AG04450 (cell line): ENCODE measurements at regions not wholly inside any gene's neighbourhood (a gene's known extent, or its start where the extent isn't known, plus 50 kb on each side); places are given as distances from the start of the nearest gene placed in this dataset.

ENCODE experiments used
- CTCF ChIA-PET: fragments of 300-600, 350-600 bp; formaldehyde crosslinking; extraction: SDS; loops from one replicate; lab custom pipeline; 2022; ENCODE audit warnings: antibody characterized with exemption, inconsistent platforms; lab: Charles Lee
- POLR2A ChIA-PET: fragments of 350-600 bp; formaldehyde crosslinking; extraction: SDS; loops from one replicate; lab custom pipeline; 2021; ENCODE audit warnings: antibody characterized with exemption, inconsistent platforms; lab: Yijun Ruan, JAX
- DNase-seq: peaks from one replicate; pipeline ENCODE4 v3.0.0-alpha.2; 2011; ENCODE audit warnings: low read depth, low spot score
- H3K27ac ChIP-seq: one replicate; pipeline ENCODE4 v1.5.1; 2012; ENCODE audit warnings: low read depth, low read length, control low read depth
- H3K27me3 ChIP-seq: one replicate; pipeline ENCODE4 v1.6.0; 2012; ENCODE audit warnings: low read length; ENCODE audit not compliant: control insufficient read depth, insufficient read depth
- H3K4me3 ChIP-seq: 2 replicates; pipeline ENCODE4 v1.5.1; 2011; ENCODE audit warnings: mild to moderate bottlenecking, low read depth, low read length, control low read depth
- H3K9me3 ChIP-seq: 2 replicates; pipeline ENCODE4 v1.5.1; 2012; ENCODE audit warnings: low read length; ENCODE audit not compliant: control insufficient read depth, insufficient read depth
- TF ChIP-seq, protein P1 (sequence below): IDR thresholded peaks from 2 replicates; pipeline ENCODE4 v1.5.1; 2011; ENCODE audit warnings: low read depth, low read length, control low read depth, inconsistent platforms

DNA sequence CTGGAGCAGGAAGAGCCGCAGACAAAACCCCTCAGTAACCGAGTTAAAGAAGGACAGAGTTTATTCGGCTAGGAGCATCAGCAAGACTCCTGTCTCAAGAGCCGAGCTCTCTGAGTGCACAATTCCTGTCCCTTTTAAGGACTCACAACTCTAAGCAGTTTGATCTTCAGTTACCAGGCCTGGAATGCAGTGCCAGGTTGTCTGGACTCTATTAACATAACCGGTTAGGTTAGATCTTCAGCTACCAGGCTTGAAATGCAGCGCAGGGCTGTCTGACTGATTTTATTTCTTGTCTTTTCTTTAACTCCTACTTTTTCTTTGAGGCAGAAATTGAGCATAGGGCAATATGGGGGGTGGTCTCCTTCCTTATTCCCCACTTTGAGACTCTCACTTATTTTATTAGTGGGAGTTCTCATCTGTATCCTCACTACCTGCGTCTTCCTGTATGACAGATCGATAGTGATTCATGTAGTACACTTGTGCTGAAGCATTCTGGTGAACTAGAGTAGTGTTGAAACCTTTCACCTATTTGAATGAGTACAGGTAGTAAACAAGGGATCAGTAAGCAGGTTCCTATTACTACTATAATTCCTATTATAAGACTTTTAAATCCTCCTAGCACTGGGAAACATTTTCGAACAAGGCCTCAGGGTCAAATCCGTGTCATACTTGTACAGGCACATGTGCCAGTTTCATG, 325.0 kb downstream of the CGGBP1 start:
- ChIA-PET CTCF (no interaction called here), POLR2A (no interaction called here)
- H3K27ac ChIP-seq, result no peak overlapping the region

DNA sequence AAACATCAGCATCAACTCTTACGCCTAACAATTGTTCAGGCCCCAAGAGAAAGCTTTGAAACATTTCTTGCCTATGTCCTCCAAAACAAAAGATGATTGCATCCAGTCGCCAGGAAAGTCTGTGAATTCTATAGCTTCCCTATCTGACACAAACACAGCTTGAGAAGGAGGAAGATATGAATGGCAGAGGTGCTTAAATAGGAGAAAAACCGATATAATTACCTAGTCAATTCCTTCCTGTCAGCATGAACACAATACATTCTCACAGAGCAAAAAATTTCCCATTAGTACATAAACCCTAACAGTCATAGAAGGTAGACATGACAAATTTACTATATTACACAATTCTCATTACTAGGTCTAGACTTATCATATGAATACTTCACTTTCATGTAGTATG, 326.5 kb downstream of the CGGBP1 start:
- CTCF ChIA-PET, result no interaction called here
- H3K4me3 ChIP-seq, result no peak overlapping the region

More for the DNA sequence above, 325.0 kb downstream of the CGGBP1 start:
- H3K9me3 ChIP-seq, result no peaks in the 10 kb centered on the region
- no peaks in the 10 kb centered on the region for H3K27me3 ChIP-seq
- DNase-seq, result no peak
- TF ChIP-seq, protein P1, sequence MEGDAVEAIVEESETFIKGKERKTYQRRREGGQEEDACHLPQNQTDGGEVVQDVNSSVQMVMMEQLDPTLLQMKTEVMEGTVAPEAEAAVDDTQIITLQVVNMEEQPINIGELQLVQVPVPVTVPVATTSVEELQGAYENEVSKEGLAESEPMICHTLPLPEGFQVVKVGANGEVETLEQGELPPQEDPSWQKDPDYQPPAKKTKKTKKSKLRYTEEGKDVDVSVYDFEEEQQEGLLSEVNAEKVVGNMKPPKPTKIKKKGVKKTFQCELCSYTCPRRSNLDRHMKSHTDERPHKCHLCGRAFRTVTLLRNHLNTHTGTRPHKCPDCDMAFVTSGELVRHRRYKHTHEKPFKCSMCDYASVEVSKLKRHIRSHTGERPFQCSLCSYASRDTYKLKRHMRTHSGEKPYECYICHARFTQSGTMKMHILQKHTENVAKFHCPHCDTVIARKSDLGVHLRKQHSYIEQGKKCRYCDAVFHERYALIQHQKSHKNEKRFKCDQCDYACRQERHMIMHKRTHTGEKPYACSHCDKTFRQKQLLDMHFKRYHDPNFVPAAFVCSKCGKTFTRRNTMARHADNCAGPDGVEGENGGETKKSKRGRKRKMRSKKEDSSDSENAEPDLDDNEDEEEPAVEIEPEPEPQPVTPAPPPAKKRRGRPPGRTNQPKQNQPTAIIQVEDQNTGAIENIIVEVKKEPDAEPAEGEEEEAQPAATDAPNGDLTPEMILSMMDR, result no peak
- no peak overlapping the region for H3K4me3 ChIP-seq

DNA sequence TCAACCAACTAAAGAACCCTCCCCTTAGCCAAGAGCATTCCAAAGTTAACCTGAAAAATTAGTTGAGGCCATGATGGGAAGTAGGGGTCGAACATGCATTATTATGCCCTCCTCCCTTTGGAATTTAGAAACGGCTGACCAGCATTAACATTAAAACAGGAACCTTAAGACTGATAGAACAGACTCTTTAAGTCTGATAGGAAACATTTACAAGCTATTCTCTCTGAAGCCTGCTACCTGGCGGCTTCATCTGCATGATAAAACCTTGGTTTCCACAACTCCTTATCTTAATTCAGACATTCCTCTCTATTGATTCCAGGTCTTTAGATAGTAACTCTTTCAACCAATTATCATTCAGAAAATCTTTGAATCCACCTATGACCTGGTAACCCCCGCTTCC, 331.0 kb downstream of the CGGBP1 start:
- no peak for DNase-seq
- CTCF ChIA-PET, result no interaction called here
- H3K9me3 ChIP-seq, result peaks cover 11% of the 10 kb centered on the region; the same call in 1 of the 2 replicates
- no peaks in the 10 kb centered on the region for H3K27me3 ChIP-seq
- H3K27ac ChIP-seq, result no peak overlapping the region
- H3K4me3 ChIP-seq, result no peak overlapping the region
- POLR2A ChIA-PET, result no interaction called here
- TF ChIP-seq, protein P1, result no peak

More for the DNA sequence above, 326.5 kb downstream of the CGGBP1 start:
- Histone ChIP-seq H3K27ac (no peak overlapping the region), H3K27me3 (no peaks in the 10 kb centered on the region), H3K9me3 (peaks cover under 1% of the 10 kb centered on the region; the same call in 1 of the 2 replicates)
- TF ChIP-seq, protein P1, result no peak
- POLR2A ChIA-PET, result no interaction called here
- no peak for DNase-seq

DNA sequence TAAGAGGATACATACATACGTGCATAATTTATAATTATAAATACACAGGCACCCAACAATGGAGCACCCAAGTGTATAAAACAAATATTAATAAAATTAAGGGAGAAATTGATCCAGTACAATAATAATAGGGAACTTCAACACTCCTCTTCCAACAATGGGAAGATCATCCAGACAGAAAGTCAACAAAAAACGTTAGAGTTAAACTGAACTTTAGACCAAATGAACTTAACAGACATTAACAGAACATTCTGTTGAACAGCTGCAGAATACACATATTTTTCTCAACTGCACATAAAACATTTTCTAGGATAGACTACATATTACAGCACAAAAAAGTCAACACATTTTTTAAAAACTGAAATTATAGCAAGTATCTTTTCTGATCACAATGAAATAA, 339.7 kb downstream of the CGGBP1 start:
- H3K27ac ChIP-seq, result no peak overlapping the region
- DNase-seq, result no peak
- H3K9me3 ChIP-seq, result peaks cover 3% of the 10 kb centered on the region; the same call in 1 of the 2 replicates
- TF ChIP-seq, protein P1, result no peak
- no peaks in the 10 kb centered on the region for H3K27me3 ChIP-seq
- POLR2A ChIA-PET, result no interaction called here
- CTCF ChIA-PET, result no interaction called here
- no peak overlapping the region for H3K4me3 ChIP-seq

DNA sequence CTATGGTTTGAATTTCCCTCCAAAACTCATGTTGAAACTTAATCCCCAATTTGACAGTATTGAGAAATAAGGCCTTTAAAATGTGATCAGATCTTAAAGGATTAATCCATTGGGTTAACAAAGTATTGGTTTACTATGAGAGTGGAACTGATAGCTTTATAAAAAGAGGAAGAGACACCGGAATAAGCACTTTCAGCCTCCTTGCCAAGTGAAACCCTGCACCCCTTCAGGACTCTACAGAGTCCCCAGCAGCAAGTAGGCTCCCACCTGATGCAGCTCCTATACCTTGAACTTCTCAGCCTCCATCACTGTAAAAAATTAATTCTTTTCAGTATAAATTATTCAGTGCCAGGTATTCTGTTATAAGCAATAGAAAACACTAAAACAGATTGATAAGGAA, 348.3 kb downstream of the CGGBP1 start:
- CTCF ChIA-PET, result no interaction called here
- H3K27ac ChIP-seq, result no peak overlapping the region
- H3K9me3 ChIP-seq, result no peaks in the 10 kb centered on the region

More for the DNA sequence above, 348.3 kb downstream of the CGGBP1 start:
- DNase-seq, result no peak
- Histone ChIP-seq H3K27me3 (no peaks in the 10 kb centered on the region), H3K4me3 (no peak overlapping the region)
- POLR2A ChIA-PET, result no interaction called here
- TF ChIP-seq, protein P1, result no peak
